ENCODE measurements at regions not wholly inside any gene's neighbourhood (a gene's known extent, or its start where the extent isn't known, plus 50 kb on each side); places are given as distances from the start of the nearest gene placed in this dataset.

DNA sequence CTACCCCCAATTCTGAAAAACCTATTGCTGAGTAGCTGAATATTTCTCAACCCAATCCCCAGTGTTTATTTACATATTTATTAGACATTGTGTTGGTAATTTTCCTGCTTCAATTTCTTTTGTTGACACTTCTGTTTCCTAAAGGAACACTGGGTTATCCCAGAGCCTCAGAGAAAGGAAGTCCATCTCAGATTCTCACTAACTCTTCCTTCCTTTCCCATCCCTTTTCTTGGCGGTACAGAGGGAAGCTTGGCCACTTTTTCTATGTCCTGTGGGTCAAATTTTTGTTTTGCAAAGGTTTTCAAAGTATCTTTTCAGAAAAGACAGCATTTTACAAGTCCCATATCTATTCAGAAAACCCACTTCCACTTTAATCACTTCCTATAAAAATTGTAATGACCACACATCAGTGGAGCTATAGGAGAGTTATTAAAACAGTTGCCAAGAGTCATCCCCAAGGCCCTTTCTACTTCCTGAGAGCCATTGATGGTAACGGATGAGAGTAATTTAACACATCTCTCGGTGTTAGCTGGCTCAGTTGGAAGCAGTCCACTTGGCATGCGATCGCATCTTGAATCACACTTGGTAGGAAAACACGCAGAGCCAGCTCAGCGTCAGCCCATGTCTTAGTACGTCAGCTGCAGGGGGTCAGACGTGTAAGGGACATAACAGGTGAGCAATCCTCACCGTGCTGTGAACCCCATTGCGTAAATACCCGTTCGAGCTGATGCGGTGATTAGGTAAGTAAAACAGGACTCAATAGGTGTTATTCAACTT, 231.1 kb upstream of the ADARB2 start:
- no peaks in the 10 kb centered on the region for H3K4me1 ChIP-seq
- no peaks in the 10 kb centered on the region for H3K36me3 ChIP-seq
- WGBS, 2 donors (ENCODE audit: low coverage in 1 of 2), result 70 to 85% methylated on average over 7 to 14 of the region's 14 CpGs
- in situ Hi-C loops (cut with MboI; ENCODE audit: low pct_ligation_motif_present in 1 of 4, low pct_unique_long_range_greater_than_20kb in 1 of 4, low sequenced_read_pairs in 3 of 4) (no loop called here), intact Hi-C loops (cut with DNase I; ENCODE audit: low total_unique reads) (no loop called here)
- DNase-seq, result no peak
- H3K9me3 ChIP-seq, result no peaks in the 10 kb centered on the region
- TF ChIP-seq POLR2AphosphoS5 (IDR thresholded peaks at IDR 0.05), result no peak
- TF ChIP-seq, protein P1, sequence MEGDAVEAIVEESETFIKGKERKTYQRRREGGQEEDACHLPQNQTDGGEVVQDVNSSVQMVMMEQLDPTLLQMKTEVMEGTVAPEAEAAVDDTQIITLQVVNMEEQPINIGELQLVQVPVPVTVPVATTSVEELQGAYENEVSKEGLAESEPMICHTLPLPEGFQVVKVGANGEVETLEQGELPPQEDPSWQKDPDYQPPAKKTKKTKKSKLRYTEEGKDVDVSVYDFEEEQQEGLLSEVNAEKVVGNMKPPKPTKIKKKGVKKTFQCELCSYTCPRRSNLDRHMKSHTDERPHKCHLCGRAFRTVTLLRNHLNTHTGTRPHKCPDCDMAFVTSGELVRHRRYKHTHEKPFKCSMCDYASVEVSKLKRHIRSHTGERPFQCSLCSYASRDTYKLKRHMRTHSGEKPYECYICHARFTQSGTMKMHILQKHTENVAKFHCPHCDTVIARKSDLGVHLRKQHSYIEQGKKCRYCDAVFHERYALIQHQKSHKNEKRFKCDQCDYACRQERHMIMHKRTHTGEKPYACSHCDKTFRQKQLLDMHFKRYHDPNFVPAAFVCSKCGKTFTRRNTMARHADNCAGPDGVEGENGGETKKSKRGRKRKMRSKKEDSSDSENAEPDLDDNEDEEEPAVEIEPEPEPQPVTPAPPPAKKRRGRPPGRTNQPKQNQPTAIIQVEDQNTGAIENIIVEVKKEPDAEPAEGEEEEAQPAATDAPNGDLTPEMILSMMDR (IDR thresholded peaks at IDR 0.05), result no peak
- TF ChIP-seq POLR2A (IDR thresholded peaks at IDR 0.05), result no peak
- TF ChIP-seq EP300 (IDR thresholded peaks at IDR 0.05; ENCODE audit: low read depth), result no peak
- H3K27ac ChIP-seq, result no peak overlapping the region
- no peaks in the 10 kb centered on the region for H3K27me3 ChIP-seq
- H3K4me3 ChIP-seq, result no peak overlapping the region

DNA sequence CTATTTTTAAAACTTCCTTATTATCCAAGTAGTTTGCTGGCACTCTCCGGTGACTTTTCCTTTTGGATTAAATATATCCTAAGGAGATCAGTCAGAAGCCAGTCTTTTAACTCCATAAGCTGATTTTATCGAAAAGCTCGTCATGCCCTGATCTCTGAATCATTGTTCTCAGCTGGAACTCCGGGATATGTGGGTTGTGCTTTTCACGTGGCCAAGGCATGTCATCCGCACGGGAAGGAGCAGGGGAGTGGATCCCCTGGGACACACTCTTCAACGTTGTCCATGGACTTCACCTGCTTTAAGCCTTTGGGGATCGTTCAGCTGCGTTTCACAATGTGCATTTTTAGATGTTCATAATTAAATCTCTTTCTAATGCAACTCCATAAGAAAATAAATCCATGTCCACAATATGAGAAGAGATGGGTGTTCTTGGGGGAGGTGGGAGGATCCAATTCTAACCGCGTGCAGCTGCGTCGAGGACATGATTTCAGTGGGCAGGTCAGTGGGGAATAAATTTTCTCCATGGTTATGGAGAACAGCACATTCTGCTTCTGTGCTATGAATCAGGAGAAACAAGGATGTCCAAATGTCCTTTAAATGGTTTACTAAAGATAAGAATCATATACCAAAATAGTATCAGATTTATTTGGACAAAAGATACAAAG, 229.5 kb upstream of the ADARB2 start:
- 78 to 80% methylated on average over 11 to 14 of the region's 14 CpGs for WGBS, 2 donors (ENCODE audit: low coverage in 1 of 2)
- in situ Hi-C loops (cut with MboI; ENCODE audit: low pct_ligation_motif_present in 1 of 4, low pct_unique_long_range_greater_than_20kb in 1 of 4, low sequenced_read_pairs in 3 of 4) (no loop called here), intact Hi-C loops (cut with DNase I; ENCODE audit: low total_unique reads) (no loop called here)
- TF ChIP-seq POLR2AphosphoS5 (IDR thresholded peaks at IDR 0.05) (no peak), EP300 (IDR thresholded peaks at IDR 0.05; ENCODE audit: low read depth) (no peak), POLR2A (IDR thresholded peaks at IDR 0.05) (no peak)
- TF ChIP-seq, protein P1 (IDR thresholded peaks at IDR 0.05), result no peak
- no peaks in the 10 kb centered on the region for H3K27me3 ChIP-seq
- H3K4me1 ChIP-seq, result no peaks in the 10 kb centered on the region
- H3K9me3 ChIP-seq, result no peaks in the 10 kb centered on the region
- H3K27ac ChIP-seq, result no peak overlapping the region
- DNase-seq, result no peak
- no peaks in the 10 kb centered on the region for H3K36me3 ChIP-seq
- no peak overlapping the region for H3K4me3 ChIP-seq

DNA sequence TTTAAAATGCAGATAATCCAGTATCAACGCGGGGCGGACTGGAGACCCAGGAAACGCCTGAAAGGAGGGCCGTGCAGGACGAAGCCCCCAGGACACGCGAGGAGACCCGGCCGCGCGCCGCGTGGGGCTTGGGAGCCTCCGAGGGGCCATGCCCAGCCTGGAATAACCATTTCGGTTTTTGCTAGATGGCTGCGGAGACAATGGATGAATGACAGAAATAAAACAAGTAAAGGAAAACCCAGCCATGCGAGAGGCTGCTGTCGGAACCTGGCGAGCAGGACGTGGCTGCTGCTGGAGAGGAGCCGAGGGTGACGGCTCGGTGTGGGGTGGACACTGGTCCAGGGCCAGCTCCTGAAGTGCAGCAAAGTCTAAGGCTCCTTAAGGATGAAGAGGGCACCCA, 227.2 kb upstream of the ADARB2 start:
- in situ Hi-C loops (cut with MboI; ENCODE audit: low pct_ligation_motif_present in 1 of 4, low pct_unique_long_range_greater_than_20kb in 1 of 4, low sequenced_read_pairs in 3 of 4), result no loop called here
- no peaks in the 10 kb centered on the region for H3K36me3 ChIP-seq
- 91 to 93% methylated on average over 19 to 24 of the region's 24 CpGs for WGBS, 2 donors (ENCODE audit: low coverage in 1 of 2)

DNA sequence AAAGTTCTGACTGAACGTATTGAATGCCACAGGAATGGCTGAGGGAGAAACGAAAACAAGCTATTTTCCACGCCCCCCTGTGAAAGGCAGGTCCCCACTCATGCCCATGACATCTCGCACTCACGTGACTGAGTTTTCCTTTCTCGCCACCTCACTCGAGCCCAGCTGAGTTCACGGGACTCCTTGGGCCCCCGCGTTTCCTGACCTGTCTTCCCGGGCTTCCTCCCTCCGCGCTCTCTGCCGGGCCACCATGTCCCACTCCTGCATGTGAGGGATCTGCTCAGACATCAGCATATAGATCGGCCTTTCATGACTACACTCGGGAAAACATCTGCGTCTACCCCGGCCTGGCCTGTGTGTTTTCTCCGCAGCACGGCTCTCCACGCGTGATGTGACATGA, 226.0 kb upstream of the ADARB2 start:
- intact Hi-C loops (cut with DNase I; ENCODE audit: low total_unique reads), result no loop called here

More for the DNA sequence above, 227.2 kb upstream of the ADARB2 start:
- H3K9me3 ChIP-seq, result no peaks in the 10 kb centered on the region
- DNase-seq, result no peak
- TF ChIP-seq POLR2A (IDR thresholded peaks at IDR 0.05), result no peak
- TF ChIP-seq POLR2AphosphoS5 (IDR thresholded peaks at IDR 0.05), result no peak
- no peak overlapping the region for H3K27ac ChIP-seq
- no peaks in the 10 kb centered on the region for H3K27me3 ChIP-seq
- no peaks in the 10 kb centered on the region for H3K4me1 ChIP-seq
- intact Hi-C loops (cut with DNase I; ENCODE audit: low total_unique reads), result no loop called here
- H3K4me3 ChIP-seq, result no peak overlapping the region

More for the DNA sequence above, 226.0 kb upstream of the ADARB2 start:
- H3K27ac ChIP-seq, result no peak overlapping the region
- TF ChIP-seq POLR2A (IDR thresholded peaks at IDR 0.05) (no peak), POLR2AphosphoS5 (IDR thresholded peaks at IDR 0.05) (no peak), EP300 (IDR thresholded peaks at IDR 0.05; ENCODE audit: low read depth) (no peak)
- TF ChIP-seq, protein P1 (IDR thresholded peaks at IDR 0.05), result no peak
- no peak for DNase-seq
- in situ Hi-C loops (cut with MboI; ENCODE audit: low pct_ligation_motif_present in 1 of 4, low pct_unique_long_range_greater_than_20kb in 1 of 4, low sequenced_read_pairs in 3 of 4), result no loop called here
- no peak overlapping the region for H3K4me3 ChIP-seq
- WGBS, 2 donors (ENCODE audit: low coverage in 1 of 2), result 87 to 90% methylated on average over 10 to 22 of the region's 22 CpGs
- no peaks in the 10 kb centered on the region for H3K4me1 ChIP-seq
- H3K9me3 ChIP-seq, result no peaks in the 10 kb centered on the region
- no peaks in the 10 kb centered on the region for H3K27me3 ChIP-seq
- no peaks in the 10 kb centered on the region for H3K36me3 ChIP-seq
